IPS DF 4.7 (cell line): ENCODE measurements at regions not wholly inside any gene's neighbourhood (a gene's known extent, or its start where the extent isn't known, plus 50 kb on each side); places are given as distances from the start of the nearest gene placed in this dataset.

Experiments used
- DNase-seq: peaks from one replicate; pipeline ENCODE4 v3.0.0-alpha.2; 2013; ENCODE audit warnings: low spot score; ENCODE audit errors: extremely low read depth

DNA sequence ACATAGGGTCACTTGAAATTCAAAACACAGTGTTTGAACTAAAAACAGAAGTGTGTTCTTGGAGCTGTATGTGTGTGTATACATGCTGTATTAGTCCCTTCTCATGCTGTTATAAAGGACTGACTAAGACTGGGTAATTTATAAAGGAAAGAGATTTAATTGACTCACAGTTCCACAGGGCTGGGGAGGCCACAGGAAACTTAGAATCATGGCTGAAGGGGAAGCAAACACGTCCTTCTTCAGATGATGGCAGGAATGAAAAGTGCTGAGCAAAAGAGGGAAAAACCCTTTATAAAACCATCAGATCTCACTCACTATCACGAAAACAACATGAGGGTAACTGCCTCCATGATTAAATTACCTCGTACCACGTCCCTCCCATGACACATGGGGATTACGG is 224.1 kb downstream of the BCAT1 start:
- no peak for DNase-seq

DNA sequence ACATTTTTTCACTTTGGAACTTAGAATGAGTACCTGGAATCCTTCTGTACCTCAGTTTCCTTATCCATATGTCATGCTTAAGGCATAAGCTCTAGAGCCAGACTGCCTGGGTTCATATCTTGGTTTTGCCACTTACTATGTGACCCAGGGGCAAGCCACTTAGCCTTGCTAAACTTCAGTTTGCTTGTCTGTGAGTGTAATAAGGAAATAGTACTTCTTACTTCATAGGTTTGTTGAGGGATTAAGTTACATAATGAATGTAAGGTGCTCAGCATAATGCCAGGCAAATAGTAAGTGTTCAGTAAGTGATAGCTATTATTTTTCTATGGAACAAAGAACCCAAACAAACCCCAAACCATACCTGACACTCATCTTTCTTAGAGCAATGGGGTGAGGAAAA is 225.1 kb downstream of the BCAT1 start:
- DNase-seq: no peak

DNA sequence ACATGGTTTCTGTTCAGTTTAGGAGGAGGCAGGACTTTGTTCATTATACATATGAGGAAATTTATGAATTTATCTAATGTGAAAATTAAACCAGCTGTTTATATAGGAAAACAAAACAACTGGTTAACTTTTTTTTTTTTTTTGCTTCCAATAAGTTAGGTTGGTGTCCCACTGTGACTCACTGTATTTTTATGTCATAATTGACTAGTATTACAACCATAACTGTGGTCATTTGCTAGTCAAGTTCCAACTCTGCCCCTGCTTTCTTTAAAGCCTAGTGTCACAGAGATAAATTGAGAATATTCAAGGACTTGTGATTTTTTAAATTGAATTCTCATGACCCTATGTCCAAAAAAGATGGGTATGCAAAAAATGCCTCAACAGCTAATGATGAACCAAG is 227.7 kb downstream of the BCAT1 start:
- no peak for DNase-seq

DNA sequence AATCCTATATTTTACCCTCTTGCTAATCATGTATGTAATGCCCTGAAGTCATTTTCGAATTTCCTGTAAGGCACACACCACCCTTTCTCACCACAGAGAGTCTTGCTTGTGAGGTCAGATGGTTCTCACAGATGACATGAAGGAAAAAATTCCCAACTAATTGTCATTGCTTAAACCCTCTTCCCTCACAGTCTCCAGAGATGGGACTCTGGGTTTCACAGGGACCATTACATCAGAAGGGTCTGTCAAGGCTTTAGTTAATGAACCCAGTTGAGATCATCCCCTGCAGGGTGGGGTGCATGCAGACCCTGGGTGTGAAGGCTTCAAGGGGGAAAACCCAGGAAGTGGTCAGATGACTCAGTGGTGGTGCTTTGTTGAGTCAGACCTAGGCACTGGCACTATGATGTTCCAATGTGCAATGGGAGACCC is 229.6 kb downstream of the BCAT1 start:
- DNase-seq: no peak

DNA sequence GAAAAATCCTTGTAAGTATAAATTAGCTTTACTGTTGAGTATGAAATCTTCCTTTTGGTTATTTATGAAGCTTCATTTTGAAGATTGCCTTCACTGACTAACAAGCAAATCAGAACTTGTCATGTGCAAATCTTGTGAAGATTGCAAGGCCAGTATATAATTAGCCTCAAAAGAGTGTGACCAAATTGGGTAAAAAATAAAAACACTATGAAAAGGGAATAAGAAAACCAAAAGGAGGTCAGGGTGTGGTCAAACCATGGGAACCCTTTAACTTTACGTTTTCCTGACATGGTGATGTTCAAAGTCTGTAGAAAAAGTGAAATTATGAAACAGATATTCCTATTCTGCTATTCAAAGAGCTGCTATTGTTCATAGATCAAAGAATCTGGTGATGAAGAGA is 230.3 kb downstream of the BCAT1 start:
- DNase-seq: no peak

DNA sequence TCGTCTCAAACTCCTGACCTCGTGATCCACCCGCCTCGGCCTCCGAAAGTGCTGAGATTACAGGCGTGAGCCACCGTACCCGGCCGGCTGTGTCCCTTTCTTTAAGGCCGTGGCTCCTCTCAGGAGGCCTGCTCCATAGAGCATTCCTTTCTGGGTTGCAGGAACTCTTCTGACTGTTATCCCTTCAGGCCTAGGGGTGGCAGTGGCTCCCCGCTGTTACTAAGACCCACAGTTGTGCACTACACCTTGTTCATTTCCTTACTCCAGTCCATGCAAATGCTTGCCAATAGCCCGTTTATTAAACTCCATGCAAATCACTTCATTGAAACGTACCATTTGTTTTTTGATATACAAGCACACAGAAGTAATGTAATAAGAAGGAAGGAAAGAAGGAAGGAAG is 234.7 kb downstream of the BCAT1 start:
- no peak for DNase-seq

DNA sequence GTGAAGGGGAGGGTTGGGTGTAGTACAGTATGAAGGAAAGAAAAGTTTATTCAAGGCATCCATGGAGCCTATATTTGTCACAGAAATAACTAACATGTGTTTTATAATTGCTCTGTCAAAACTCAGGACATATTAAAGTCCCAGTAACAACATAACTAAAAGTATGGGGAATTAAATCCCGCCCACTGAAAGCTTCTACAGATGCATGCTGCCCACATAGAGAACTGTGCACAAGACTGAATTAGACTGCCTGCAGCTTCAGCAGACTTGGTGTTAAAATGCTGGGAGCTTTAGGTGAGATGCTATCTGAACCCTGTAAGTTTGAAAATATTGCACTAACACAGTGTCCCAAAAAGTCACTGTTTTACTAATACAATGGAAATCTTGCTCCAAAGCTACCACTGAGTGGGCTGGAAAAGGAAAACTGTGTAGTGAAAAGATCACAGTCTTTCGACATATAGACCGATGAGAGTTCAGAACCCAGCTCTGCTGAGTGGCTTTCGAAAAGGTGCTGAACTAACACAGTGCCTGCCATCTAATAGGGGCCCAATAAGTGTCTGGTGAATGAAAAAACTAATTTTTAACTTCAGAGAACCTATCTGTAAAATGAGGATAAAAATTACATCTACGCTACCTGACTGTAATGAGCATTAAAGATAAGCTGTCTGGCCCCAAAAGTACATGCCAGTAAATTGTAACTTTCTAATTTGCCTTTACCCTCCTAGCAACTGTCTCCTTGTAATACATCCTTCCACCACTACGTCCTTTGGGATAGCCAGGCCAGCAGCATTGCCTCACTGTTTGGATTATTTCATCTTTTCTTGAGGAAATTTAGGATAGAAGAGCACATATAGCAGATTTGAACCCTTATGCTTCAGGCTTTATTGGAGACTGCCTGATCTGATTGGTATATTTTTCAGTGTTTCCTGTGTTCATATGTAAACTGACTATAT is 237.6 kb downstream of the BCAT1 start:
- no peak for DNase-seq

DNA sequence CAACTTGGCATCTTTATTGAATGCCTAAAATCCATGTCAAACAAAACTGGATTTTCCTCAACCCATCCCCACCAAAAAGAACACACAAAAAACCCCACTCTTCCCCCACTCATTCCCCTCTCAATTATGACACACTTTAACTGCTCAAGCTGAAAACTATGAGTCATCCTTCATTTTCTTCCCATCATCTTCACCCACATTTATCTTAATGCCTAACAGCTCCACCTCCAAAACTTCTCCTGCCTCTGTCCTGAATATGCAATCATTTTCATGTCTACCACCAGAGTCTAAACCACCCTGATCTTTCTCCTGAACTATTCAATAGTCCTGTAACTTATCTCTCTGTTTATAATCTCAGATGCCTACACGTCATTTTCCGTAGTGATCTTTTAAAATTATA is 239.7 kb downstream of the BCAT1 start:
- no peak for DNase-seq

DNA sequence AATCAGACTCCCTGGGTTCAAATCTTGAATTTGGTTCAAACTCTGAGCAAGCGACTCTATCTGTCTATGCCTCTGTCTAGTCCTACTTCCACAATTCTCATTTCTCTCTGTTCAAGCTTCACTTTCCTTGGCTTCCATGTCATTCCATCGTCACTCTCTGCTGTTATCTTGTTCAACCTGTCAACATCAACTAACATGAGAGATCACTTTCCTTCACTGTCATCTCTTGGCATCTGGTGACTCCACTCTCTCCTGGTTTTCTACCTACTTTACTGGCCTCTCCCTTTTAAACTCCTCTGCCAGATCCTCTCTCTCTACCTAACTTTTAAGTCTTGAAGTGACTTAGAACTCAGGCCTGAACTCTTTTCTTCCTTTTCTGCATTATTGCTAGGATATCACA is 240.2 kb downstream of the BCAT1 start:
- no peak for DNase-seq

DNA sequence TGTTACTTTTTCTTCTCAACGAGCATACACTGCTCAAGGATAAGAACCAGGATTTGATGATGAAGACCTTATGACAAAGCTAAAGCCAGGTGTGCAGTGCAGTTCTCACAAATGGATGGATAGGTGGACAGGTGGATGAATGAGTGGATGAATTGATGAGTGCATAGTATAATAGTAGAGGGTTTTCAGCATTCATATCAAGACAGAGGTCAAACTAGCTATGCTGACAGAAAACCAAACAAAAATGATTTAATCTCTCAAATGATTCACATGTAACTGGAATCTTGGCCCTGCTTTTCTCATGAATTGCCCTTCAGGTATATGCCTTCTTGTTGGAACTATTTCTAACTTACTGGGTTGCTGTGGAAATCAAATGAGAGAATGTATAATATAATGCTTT is 240.9 kb downstream of the BCAT1 start:
- no peak for DNase-seq

DNA sequence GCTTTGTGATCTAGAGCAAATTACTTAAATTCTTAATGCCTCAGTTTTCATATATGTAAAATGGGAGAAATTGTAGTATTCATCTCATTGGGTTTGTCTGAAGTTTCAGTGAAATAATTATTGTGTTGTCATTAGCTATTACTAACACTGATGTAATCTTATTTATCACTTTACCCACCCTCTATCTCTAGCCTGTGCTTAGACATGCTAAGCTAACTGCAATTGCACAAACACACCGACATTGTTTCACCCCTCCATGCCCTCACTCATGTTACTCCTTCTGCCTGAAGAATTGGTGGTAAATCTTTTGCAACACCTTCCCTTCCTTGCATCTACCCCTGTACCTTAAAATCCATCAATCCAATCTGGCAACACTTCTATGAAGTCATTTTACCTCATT is 241.6 kb downstream of the BCAT1 start:
- no peak for DNase-seq

DNA sequence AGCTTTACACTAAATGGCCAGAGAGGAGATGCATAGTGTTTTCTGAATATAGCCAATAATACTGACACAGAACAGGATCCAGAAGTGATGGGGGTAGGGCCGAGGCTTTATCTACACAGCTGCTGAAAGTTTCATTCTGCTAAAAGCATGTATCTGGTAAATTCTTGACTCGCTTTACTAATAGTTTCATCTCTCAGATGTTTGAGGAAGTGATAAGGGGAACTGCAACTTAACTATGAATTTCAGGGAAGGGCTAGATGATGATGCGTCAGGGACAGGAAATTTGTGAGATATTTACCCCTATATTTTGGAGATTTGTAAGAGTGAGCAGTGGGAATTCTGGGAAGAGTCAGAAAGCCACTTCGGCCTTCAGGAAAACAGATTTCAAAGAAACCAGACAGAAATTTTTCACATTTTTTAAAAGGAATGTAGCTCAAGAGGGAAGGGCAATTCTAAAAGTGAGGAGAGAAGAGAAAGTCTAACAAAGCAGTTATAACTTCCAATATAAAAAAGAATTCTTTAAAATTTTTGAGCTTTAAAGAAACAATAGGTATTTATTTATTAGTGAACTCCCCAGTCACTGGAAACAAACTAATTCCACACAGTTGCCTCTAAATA is 243.1 kb downstream of the BCAT1 start:
- DNase-seq: no peak

DNA sequence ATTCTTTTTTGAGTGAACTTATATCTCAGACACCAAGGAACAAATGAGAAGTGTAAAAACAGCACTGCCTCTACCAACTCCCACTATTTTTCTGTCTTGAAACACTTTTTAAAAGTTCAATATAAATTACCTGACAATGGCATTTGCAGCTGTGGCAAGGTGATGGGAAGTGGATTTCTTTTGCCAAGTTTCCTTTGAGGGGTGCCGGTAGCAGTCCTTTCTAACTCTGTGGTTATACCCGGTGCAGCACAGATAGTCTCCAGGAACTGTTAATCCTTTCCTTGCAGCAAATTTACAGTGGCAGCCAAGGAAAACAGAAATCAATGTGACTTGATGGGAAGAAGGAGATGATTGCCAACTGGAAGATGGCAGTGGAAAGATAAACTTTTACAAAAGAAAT is 243.7 kb downstream of the BCAT1 start:
- DNase-seq: no peak

DNA sequence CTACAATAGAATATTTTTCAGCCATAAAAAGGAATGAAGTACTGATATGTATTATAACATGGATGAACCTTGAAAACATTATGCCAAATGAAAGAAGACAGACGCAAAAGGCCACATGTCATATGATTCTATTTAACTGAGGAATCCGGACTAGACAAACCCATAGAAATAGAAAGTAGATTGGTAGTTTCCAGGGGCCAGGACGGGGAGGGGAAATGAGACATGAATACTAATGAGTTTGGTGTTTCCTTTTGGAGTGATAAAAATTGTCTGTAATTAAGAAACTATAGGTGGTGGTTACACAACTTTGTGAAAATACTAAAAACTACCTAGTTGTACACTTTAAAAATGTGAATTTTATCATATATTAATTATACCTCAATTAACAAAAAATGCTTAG is 247.6 kb downstream of the BCAT1 start:
- DNase-seq: no peak

DNA sequence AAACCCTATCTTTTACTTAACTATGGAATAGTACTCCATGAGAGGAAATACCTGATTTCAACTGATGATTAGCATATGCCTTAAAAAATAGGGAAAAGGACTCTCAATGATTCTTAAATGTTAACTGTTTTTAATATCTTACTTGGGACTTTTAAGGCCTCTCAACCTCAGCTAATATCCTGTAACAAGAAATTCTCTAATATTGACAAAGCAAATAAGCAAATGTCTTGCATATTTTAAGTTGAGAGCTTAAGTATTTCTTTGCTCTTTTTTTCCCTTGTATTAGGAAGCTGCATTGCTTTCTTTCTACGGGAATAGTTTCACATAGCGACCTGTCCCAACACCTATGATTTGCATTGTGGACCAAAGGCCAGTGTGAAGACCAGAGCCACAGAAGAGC is 249.9 kb downstream of the BCAT1 start:
- DNase-seq: no peak

DNA sequence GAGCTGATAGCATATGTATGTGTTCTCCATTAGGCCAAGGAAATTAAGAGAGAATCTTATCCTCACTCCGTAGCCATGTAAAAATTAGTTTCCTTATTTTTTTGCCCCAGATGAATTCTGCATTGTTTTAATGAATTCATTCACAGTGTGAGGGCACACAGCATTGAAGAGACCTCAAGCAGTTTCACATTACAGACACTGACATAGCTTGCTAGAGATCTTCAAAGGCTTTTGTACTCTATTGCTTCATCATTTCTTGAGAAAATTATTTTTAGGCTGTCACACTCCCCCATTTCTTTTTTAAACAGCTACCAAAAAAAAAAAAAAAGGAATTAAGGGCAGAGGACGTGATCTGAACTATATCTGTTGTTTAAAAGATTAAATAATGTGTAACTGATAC is 251.1 kb downstream of the BCAT1 start:
- no peak for DNase-seq

DNA sequence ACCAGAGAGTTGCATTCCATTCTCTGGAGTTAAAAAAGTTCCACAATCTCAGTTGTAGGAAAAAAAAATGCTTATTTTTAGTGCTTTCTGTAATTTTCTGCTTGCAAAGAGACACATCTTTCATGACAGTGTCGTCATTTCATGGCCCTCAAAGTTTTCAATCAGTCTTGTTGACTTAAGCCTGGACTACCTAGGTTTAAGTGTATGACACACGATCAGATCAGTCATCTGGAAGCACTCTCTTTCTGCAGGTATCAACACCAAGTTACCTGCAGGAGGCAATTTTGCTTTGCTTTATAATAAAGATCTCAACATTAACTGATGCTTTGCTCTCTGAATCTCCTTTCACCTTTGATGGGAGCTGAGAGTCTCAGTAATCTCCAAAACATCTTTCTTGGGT is 251.6 kb downstream of the BCAT1 start:
- no peak for DNase-seq

DNA sequence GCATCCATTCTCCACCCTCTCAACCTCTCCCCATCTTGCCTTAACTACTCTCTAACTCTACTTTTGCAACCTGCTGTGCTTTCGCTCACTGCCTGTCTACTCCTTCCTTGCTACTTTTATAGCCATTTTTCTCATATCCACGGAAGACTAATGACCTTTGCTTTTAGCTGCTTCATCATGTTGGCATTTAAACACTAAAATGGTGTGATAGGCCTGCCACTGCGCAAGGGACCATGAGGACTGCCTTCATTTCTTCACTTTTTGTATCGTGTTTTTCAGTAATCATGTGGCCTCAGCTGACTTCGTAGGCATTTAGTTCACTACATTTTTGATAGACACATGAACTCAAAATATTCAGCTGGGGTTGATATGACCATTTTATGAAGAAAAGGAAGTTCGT is 252.1 kb downstream of the BCAT1 start:
- DNase-seq: no peak

DNA sequence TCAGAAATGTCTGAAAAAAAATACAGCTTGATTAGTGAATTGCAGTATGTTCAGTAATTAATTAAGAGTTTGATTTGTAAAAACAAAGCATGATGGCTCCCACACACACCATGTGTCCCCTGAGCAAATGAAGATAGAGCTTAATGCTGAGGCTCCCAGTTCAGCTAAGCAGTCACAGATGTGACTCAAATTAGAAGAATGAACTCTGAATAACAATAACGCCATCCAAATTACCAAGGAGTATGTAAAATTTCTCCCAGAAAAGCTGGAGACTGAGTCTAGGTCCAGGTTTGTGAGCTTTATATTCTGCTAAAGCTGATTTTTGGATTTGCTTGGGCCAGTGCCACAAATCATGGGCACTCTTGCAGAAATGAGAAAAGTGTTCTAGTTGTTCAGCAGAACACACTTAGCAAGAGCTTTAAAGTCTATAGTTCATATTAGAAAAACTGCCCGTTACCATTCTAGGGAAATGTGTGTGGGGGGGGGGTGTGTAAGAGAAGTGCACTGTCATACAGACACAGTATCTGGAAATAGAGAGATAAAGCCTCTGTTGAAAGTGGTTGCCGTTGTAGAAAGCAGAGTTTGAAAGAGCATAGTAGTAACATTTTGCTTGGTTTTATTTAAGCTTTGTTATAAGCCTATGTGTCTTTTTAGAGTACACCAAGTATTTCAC is 253.1 kb downstream of the BCAT1 start:
- no peak for DNase-seq

DNA sequence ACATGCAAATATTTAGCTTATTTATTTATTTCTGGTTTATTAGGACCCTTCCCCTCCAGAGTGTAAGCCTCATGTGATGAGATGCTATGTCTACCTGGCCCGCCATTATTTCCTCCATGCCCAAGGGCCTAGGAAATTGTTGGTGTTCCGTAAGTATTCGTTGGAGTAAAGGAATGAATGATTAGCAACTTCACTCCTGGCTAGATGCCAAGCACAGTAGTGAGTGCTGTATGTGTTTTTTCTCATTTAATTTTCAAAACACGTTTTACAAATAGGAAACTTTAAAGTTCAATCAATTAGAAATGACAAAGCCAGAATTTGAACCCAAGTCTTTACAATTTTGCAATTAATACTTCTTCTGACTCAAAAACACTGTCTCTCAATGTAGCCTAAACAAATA is 253.8 kb downstream of the BCAT1 start:
- DNase-seq: no peak

DNA sequence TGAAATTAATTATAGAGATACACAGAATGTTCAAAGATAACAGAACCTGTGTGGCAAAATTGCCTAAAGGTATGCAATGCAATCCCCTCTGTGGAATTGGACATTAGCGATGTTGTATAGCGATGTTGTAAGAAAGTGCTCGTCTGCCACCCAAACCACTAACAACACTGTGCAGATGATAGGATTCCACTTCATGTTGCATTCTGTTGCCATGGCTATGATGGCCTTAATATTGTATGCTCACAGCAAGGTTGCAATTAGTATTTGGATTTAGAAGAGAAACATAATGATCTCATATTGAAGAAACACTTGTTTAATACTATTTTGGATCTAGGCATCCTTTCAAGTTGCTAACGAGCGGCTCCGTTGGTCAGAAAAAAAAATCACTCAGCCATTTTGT is 260.3 kb downstream of the BCAT1 start:
- DNase-seq: no peak

DNA sequence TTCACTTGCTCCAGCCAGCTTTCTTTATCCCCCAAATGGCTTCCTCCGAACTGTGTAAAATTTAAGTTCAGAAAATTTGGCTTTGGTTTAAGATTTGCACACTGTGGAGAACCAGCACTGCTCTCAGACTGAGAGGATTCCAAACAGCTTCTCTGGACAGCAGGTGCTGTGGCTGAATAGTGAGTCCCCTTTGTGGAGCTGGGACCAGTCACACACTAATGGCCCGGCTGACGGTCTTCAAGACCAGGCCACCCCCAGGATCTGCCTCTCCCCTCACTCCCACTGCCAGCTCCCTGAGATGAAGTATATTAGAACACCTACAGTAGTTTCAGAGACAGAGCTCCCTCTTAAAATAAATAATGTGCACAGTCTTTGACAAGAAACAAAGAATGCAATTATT is 267.3 kb downstream of the BCAT1 start:
- no peak for DNase-seq

DNA sequence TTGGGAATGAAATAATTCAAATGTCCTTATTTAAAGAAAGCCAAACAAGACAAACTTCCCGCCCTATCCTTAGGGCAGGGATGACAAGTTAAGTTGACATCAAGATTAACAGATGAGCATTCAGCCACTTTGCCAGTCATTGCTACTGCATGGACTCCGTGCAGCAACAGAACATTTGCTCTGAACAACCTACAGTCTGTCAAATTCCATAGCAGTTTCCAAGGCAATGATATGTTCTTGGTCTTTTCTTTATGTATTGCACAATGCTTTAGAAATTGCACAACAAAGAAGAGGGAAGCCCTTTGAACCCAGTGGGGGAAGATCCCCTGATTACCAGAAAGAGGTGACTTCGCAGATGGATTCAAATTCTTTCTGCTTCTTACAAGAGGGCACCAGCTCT is 269.8 kb downstream of the BCAT1 start:
- no peak for DNase-seq
